ENCODE measurements at regions not wholly inside any gene's neighbourhood (a gene's known extent, or its start where the extent isn't known, plus 50 kb on each side); places are given as distances from the start of the nearest gene placed in this dataset.

GRCh38 chr7:83827036-83827435 is 178.1 kb upstream of the SEMA3E start (continued):
- TF ChIP-seq ATF3 (IDR thresholded peaks at IDR 0.05; ENCODE audit: insufficient read depth, low read depth, low read length) (no peak), SIRT6 (IDR thresholded peaks at IDR 0.05; ENCODE audit: low read length) (no peak), SRF (IDR thresholded peaks at IDR 0.05; ENCODE audit: low read depth, low read length) (no peak), E2F6 (IDR thresholded peaks at IDR 0.05) (no peak), ASH2L (IDR thresholded peaks at IDR 0.05; ENCODE audit: low read length) (no peak), POLR2A (IDR thresholded peaks at IDR 0.05; ENCODE audit: control extremely low read depth in 1 of 2, low read depth in 2 of 2, low read length in 2 of 2) (no peak), EGR1 (IDR thresholded peaks at IDR 0.05; ENCODE audit: borderline replicate concordance, low read depth, low read length) (no peak)

Measured in H1 (cell line).